ENCODE measurements at regions not wholly inside any gene's neighbourhood (a gene's known extent, or its start where the extent isn't known, plus 50 kb on each side); places are given as distances from the start of the nearest gene placed in this dataset.
"Not testable (repeated sequence)": the region's sequence is repeated elsewhere in the genome, so short reads cannot be mapped to it uniquely, and the experiment has no call there.

DNA sequence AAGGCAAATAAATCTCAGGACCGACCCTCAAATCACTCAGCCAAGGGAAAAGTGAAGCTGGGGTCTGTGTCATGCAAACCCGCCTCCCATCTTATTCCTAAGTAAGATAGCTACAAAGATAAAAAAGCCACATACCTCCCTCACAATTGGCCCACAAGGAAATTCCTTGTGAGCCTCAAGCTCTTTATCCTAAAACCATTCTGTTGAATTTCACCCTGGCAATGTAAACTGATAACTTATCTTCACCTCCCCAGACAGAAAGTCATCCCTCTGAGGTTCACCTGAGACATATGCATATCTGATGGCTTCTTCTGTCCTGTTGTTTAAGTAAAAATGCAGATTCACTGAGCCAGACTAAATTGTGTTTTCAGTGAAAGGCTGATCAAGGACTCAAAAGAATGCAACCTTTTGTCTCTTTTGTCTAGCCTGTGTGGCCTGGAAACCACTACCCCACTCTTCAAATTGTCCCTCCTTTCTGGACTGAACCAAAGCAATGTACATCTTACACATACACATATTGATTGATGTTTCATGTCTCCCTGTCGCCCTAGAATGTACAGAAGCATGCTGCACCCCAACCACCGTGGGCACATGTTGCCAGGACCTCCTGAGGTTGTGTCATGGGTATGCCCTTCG is 91.3 kb downstream of the MFAP3L start:
- 77 to 88% methylated on average over 5 of the region's 5 CpGs for WGBS, 2 donors
- no peaks in the 10 kb centered on the region for H3K36me3 ChIP-seq
- no peak overlapping the region for H3K27ac ChIP-seq
- H3K4me3 ChIP-seq: no peak overlapping the region
- DNase-seq (ENCODE audit: low spot score in 2 of 2): no peak
- H3K27me3 ChIP-seq: no peaks in the 10 kb centered on the region
- TF ChIP-seq POLR2A (IDR thresholded peaks at IDR 0.05) (no peak), EP300 (IDR thresholded peaks at IDR 0.05) (no peak)
- TF ChIP-seq, protein P1, sequence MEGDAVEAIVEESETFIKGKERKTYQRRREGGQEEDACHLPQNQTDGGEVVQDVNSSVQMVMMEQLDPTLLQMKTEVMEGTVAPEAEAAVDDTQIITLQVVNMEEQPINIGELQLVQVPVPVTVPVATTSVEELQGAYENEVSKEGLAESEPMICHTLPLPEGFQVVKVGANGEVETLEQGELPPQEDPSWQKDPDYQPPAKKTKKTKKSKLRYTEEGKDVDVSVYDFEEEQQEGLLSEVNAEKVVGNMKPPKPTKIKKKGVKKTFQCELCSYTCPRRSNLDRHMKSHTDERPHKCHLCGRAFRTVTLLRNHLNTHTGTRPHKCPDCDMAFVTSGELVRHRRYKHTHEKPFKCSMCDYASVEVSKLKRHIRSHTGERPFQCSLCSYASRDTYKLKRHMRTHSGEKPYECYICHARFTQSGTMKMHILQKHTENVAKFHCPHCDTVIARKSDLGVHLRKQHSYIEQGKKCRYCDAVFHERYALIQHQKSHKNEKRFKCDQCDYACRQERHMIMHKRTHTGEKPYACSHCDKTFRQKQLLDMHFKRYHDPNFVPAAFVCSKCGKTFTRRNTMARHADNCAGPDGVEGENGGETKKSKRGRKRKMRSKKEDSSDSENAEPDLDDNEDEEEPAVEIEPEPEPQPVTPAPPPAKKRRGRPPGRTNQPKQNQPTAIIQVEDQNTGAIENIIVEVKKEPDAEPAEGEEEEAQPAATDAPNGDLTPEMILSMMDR (IDR thresholded peaks at IDR 0.05): no peak
- no peaks in the 10 kb centered on the region for H3K9me3 ChIP-seq
- H3K4me1 ChIP-seq: no peaks in the 10 kb centered on the region

DNA sequence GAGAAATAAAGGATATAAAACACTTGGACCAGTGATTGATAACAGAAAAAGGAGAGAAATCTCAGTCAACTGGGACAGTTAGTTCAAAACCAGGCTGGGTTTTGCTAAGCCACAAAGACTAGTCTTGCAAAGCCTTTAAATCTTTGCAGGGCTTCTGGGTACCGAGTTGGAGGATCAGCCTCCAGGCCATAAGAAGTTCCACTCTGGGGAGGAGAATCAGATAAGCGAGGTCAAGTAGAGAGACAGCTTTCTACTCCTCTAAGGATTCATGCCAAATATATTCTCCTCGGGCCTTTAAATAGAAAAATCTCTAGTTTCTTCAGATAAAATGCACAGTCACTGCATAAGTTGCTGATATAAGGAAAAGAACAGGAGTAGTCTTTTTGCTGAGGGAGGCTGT is 92.7 kb downstream of the MFAP3L start:
- no peaks in the 10 kb centered on the region for H3K4me1 ChIP-seq
- no peaks in the 10 kb centered on the region for H3K9me3 ChIP-seq
- H3K4me3 ChIP-seq: no peak overlapping the region
- 54 to 63% methylated on average over 3 of the region's 3 CpGs for WGBS, 2 donors
- H3K36me3 ChIP-seq: no peaks in the 10 kb centered on the region
- H3K27me3 ChIP-seq: no peaks in the 10 kb centered on the region
- TF ChIP-seq EP300 (IDR thresholded peaks at IDR 0.05) (no peak), POLR2A (IDR thresholded peaks at IDR 0.05) (no peak)
- TF ChIP-seq, protein P1 (IDR thresholded peaks at IDR 0.05): no peak
- DNase-seq (ENCODE audit: low spot score in 2 of 2): no peak
- H3K27ac ChIP-seq: no peak overlapping the region

DNA sequence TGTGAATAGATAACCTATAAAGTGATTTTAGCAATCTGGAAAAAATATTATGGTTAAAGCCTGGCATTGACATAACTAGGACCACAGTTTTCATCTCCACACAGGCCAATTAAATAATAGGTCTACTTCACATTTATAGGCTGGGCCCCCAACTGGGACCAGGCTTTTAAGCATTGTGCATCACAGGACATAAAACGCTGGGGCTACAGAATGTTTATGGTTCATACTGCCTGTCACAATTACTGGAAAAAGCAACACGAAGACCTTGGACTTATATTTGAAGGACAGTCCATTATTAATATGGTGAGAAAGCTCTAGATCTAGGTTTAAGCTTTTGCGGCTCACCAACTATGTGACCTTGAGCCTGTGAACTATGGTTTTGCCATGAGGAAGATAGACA is 94.2 kb downstream of the MFAP3L start:
- DNase-seq (ENCODE audit: low spot score in 2 of 2): no peak
- no peak for TF ChIP-seq POLR2A (IDR thresholded peaks at IDR 0.05)
- TF ChIP-seq, protein P1 (IDR thresholded peaks at IDR 0.05): no peak
- TF ChIP-seq EP300 (IDR thresholded peaks at IDR 0.05): no peak
- Histone ChIP-seq H3K27ac (no peak overlapping the region), H3K4me3 (no peak overlapping the region), H3K9me3 (no peaks in the 10 kb centered on the region), H3K27me3 (no peaks in the 10 kb centered on the region), H3K36me3 (no peaks in the 10 kb centered on the region), H3K4me1 (no peaks in the 10 kb centered on the region)
- WGBS, 2 donors: 65 to 78% methylated on average over 3 of the region's 3 CpGs

DNA sequence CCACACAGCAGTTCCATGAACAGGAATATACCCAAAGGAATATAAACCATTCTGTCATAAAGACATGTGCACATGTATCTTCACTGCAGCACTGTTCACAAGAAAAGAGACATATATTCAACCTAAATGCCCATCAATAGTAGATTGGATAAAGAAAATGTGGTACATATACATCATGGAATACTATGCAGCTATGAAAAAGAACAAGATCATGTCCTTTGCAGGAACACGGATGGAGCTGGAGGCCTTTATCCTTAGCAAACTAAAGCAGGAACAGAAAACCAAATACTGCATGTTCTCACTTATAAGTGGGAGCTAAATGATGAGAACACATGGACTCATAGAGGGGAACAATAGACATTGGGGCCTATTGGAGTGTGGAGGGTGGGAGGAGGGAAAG is 95.4 kb downstream of the MFAP3L start:
- not testable (repeated sequence) for H3K4me3 ChIP-seq; H3K4me1 ChIP-seq; DNase-seq (ENCODE audit: low spot score in 2 of 2); H3K27me3 ChIP-seq; H3K9me3 ChIP-seq; H3K36me3 ChIP-seq; H3K27ac ChIP-seq
- WGBS, 2 donors: 46 to 91% methylated on average over 1 of the region's 1 CpG

DNA sequence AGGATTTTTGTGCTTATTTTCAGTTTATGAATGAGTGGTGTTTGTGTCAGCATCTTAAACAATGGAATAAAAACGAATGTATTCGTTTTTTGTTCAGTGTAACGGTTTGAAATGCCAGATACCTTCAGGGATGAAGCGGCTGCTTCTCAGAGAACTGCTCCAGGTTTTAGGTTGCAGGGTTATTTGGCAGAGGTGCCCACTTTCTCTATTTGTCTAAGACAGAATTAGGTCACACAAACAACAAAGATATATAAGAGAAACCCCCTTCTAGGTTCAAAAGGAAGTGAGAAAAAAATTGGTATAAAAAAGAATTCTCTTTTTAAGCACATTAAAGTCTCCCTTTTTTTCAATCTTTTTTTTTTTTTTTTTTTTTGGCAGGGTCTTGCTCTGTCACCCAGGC is 98.9 kb downstream of the MFAP3L start:
- Histone ChIP-seq H3K9me3 (no peaks in the 10 kb centered on the region), H3K4me3 (no peak overlapping the region), H3K4me1 (peaks cover 0 to 14% (median 2%) of the 10 kb centered on the region in 4 donors), H3K27me3 (no peaks in the 10 kb centered on the region), H3K36me3 (no peaks in the 10 kb centered on the region), H3K27ac (no peak overlapping the region)
- no peak for DNase-seq (ENCODE audit: low spot score in 2 of 2)
- no peak for TF ChIP-seq EP300 (IDR thresholded peaks at IDR 0.05)
- TF ChIP-seq POLR2A (IDR thresholded peaks at IDR 0.05): no peak
- TF ChIP-seq, protein P1 (IDR thresholded peaks at IDR 0.05): no peak
- 48 to 54% methylated on average over 4 of the region's 4 CpGs for WGBS, 2 donors

DNA sequence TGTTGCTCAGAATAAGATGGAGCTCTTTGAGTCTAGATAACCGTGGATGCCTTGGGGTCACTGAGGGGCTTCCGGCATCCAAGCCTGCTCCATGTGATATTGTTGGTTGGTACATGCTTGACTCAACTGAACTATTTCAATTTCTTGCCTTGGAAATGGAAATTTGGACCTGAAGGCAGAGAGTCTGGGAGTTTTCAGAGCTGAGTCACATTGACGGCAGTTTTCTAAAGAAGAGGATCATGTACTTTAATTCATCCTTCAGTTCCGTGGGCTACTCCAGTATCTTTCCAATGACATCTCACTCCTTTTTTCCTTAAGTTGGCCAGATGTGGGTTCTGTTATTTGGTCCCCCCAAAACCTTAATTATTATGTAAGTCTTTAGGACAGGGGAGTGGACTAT is 100.5 kb downstream of the MFAP3L start:
- Histone ChIP-seq H3K36me3 (no peaks in the 10 kb centered on the region), H3K9me3 (no peaks in the 10 kb centered on the region), H3K4me1 (peaks cover 0 to 14% (median 2%) of the 10 kb centered on the region in 4 donors), H3K4me3 (no peak overlapping the region), H3K27ac (no peak overlapping the region), H3K27me3 (no peaks in the 10 kb centered on the region)
- WGBS, 2 donors: 70 to 75% methylated on average over 4 of the region's 4 CpGs
- TF ChIP-seq EP300 (IDR thresholded peaks at IDR 0.05) (no peak), POLR2A (IDR thresholded peaks at IDR 0.05) (no peak)
- TF ChIP-seq, protein P1 (IDR thresholded peaks at IDR 0.05): no peak
- DNase-seq (ENCODE audit: low spot score in 2 of 2): no peak
